ENCODE measurements at regions not wholly inside any gene's neighbourhood (a gene's known extent, or its start where the extent isn't known, plus 50 kb on each side); places are given as distances from the start of the nearest gene placed in this dataset.

DNA sequence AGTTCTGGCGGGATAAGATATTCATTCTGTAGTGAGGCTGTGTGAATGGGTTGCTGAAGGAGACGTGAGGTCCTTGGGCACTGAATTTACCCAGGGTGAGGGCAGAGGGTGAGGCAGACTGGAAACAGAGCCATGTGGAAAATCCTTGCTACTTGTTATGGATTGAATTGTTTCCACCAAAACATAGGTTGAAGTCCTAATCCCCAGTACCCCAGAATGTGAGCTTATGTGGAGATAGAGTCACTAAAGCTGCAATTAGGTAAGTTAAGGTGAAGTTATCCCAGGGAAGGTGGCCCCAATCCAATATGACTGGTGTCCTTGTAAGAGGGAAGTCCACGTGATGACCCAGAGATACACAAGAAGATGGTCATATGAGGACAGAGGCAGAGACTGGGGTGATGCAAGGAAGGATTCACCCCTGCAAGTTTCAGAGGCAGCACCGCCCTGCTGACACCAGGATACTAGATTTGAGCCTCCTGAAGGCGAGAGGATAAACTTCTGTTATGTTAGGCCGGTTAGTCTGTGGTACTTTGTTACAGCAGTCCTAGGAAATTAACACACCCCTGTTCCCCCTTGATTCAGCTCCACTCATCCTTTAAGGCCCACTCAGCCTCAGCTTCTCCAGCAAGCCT lies 289.4 kb upstream of the MEX3C start (continued):
- TF ChIP-seq E4F1 (CRISPR knock-in tag; IDR thresholded peaks at IDR 0.05; ENCODE audit: borderline replicate concordance) (no peak), SNAPC5 (CRISPR knock-in tag; IDR thresholded peaks at IDR 0.05) (no peak), TEAD2 (tag; IDR thresholded peaks at IDR 0.05) (no peak), FOXA1 (IDR thresholded peaks at IDR 0.05; ENCODE audit: borderline replicate concordance) (no peak), UBTF (IDR thresholded peaks at IDR 0.05; ENCODE audit: borderline replicate concordance in 1 of 2, low read depth in 2 of 2, low read length in 2 of 2) (no peak), ZNF274 (IDR thresholded peaks at IDR 0.05; ENCODE audit: borderline replicate concordance, low read depth, low read length) (no peak), KLF16 (IDR thresholded peaks at IDR 0.05) (no peak), MIER1 (IDR thresholded peaks at IDR 0.05; ENCODE audit: low read depth) (no peak), MAFG (tag; conservative IDR thresholded peaks at IDR 0.05) (no peak), IRF9 (tag; IDR thresholded peaks at IDR 0.05) (no peak)
- TF ChIP-seq, protein P1, sequence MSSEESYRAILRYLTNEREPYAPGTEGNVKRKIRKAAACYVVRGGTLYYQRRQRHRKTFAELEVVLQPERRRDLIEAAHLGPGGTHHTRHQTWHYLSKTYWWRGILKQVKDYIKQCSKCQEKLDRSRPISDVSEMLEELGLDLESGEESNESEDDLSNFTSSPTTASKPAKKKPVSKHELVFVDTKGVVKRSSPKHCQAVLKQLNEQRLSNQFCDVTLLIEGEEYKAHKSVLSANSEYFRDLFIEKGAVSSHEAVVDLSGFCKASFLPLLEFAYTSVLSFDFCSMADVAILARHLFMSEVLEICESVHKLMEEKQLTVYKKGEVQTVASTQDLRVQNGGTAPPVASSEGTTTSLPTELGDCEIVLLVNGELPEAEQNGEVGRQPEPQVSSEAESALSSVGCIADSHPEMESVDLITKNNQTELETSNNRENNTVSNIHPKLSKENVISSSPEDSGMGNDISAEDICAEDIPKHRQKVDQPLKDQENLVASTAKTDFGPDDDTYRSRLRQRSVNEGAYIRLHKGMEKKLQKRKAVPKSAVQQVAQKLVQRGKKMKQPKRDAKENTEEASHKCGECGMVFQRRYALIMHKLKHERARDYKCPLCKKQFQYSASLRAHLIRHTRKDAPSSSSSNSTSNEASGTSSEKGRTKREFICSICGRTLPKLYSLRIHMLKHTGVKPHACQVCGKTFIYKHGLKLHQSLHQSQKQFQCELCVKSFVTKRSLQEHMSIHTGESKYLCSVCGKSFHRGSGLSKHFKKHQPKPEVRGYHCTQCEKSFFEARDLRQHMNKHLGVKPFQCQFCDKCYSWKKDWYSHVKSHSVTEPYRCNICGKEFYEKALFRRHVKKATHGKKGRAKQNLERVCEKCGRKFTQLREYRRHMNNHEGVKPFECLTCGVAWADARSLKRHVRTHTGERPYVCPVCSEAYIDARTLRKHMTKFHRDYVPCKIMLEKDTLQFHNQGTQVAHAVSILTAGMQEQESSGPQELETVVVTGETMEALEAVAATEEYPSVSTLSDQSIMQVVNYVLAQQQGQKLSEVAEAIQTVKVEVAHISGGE (CRISPR knock-in tag; IDR thresholded peaks at IDR 0.05), result no peak
- TF ChIP-seq, protein P2, sequence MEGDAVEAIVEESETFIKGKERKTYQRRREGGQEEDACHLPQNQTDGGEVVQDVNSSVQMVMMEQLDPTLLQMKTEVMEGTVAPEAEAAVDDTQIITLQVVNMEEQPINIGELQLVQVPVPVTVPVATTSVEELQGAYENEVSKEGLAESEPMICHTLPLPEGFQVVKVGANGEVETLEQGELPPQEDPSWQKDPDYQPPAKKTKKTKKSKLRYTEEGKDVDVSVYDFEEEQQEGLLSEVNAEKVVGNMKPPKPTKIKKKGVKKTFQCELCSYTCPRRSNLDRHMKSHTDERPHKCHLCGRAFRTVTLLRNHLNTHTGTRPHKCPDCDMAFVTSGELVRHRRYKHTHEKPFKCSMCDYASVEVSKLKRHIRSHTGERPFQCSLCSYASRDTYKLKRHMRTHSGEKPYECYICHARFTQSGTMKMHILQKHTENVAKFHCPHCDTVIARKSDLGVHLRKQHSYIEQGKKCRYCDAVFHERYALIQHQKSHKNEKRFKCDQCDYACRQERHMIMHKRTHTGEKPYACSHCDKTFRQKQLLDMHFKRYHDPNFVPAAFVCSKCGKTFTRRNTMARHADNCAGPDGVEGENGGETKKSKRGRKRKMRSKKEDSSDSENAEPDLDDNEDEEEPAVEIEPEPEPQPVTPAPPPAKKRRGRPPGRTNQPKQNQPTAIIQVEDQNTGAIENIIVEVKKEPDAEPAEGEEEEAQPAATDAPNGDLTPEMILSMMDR (IDR thresholded peaks at IDR 0.05 in 2 of 3, conservative IDR thresholded peaks at IDR 0.05 in 1 of 3; ENCODE audit: insufficient read depth in 2 of 3, low read depth in 1 of 3, low read length in 3 of 3), result no peak
- TF ChIP-seq, protein P3, sequence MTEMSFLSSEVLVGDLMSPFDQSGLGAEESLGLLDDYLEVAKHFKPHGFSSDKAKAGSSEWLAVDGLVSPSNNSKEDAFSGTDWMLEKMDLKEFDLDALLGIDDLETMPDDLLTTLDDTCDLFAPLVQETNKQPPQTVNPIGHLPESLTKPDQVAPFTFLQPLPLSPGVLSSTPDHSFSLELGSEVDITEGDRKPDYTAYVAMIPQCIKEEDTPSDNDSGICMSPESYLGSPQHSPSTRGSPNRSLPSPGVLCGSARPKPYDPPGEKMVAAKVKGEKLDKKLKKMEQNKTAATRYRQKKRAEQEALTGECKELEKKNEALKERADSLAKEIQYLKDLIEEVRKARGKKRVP (CRISPR knock-in tag; IDR thresholded peaks at IDR 0.05), result peak; percentile 82

Measured in K562 (cell line).